Stomach (tissue), 8 donors: ENCODE measurements at regions not wholly inside any gene's neighbourhood (a gene's known extent, or its start where the extent isn't known, plus 50 kb on each side); places are given as distances from the start of the nearest gene placed in this dataset.

Experiments used
- DNase-seq, 2 donors: peaks; one replicate each; pipeline versions ENCODE4 v3.0.0 to v3.0.0-alpha.2; 2013 to 2019
- H3K27ac ChIP-seq, 5 donors: fragments of 200-600 bp in 4 of 5; sonication (generic) in 4 of 5; one replicate each; pipeline ENCODE4 v1.5.1; 2013 to 2019; ENCODE audit warnings: mild to moderate bottlenecking in 1 of 5, moderate library complexity in 1 of 5
- H3K27me3 ChIP-seq, 3 donors: fragments of 200-600 bp; sonication (generic); one replicate each; pipeline ENCODE4 v1.5.1; 2017 to 2019; ENCODE audit warnings: mixed run types in 1 of 3
- H3K36me3 ChIP-seq, 4 donors: fragments of 200-600 bp; sonication (generic); 1 replicate in 3 of 4; 2 replicates in 1 of 4; pipeline ENCODE4 v1.5.1; 2016 to 2019
- H3K4me1 ChIP-seq, 4 donors: fragments of 200-600 bp; sonication (generic); one replicate each; pipeline ENCODE4 v1.5.1; 2016 to 2019
- H3K4me3 ChIP-seq, 4 donors: fragments of 200-600 bp; sonication (generic) in 3 of 4; one replicate each; pipeline ENCODE4 v1.5.1; 2016 to 2019; ENCODE audit warnings: mild to moderate bottlenecking in 1 of 4
- H3K9me3 ChIP-seq, 4 donors: fragments of 200-600 bp; sonication (generic); one replicate each; pipeline ENCODE4 v1.5.1; 2016 to 2019
- CTCF ChIP-seq, 7 experiments: fragments of 450-650 bp in 4 of 7; fragments of 200-600 bp in 3 of 7; sonication (generic) in 3 of 7; IDR thresholded peaks; one replicate each; pipeline ENCODE4 v1.5.1; 2016 to 2019; ENCODE audit warnings: antibody characterized with exemption in 7 of 7, control low read depth in 2 of 7, mild to moderate bottlenecking in 1 of 7
- EP300 ChIP-seq: sonication (generic); formaldehyde crosslinking; IDR thresholded peaks from one replicate; pipeline ENCODE4 v1.6.1; 2017; ENCODE audit warnings: antibody characterized with exemption
- POLR2A ChIP-seq, 4 donors: fragments of 450-650 bp; IDR thresholded peaks; one replicate each; pipeline ENCODE4 v1.6.1; 2016; ENCODE audit warnings: antibody characterized with exemption in 4 of 4, control low read depth in 2 of 4, mild to moderate bottlenecking in 1 of 4, moderate library complexity in 1 of 4
- POLR2AphosphoS5 ChIP-seq, 3 donors: sonication (generic); formaldehyde crosslinking; IDR thresholded peaks; one replicate each; pipeline ENCODE4 v1.6.1; 2016; ENCODE audit warnings: antibody characterized with exemption in 3 of 3
- WGBS, 5 donors: extraction: QIAGEN DNeasy Blood & Tissue Kit in 3 of 5; methylation state at CpG; one replicate each; pipeline versions ENCODE4 v1.1.5 to v1.1.7; 2013 to 2018; 5-methylcytosine and 5-hydroxymethylcytosine counted together
- intact Hi-C: fragments of 100-400 bp; cut with DNase I; formaldehyde crosslinking; loops from one replicate; pipeline ENCODE4 v1.15.1; 2023; ENCODE audit warnings: low total_unique reads
- donor health status: healthy with polysubstance abuse.
- donor health status: Bipolar disorder and iron deficiency.
- donor health status: healthy.

DNA sequence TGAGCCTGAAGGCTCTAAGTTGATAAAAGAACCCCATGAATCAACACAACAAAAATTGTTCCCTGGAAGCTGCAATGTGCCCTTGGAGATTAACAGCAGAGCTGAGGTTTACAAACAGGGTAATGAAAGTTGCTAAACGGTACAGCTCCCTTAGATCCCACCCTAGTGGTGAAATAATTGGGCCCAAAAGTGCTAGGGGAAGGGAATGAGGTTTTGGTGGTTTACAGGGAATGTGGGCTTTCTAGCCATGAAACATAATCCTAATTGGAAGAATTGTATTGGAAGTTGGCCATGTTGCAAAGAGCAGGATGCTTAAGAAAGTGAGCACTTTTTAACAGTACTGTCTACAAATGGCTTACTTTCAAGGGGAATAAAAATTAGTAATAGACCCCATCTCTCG lies 180.2 kb upstream of the SMIM21 start:
- 42 to 62% (median 46%) methylated on average over 2 of the region's 2 CpGs for WGBS, 5 donors
- intact Hi-C loops: no loop called here
- no peaks in the 10 kb centered on the region for H3K9me3 ChIP-seq
- no peak overlapping the region for H3K27ac ChIP-seq
- no peak for DNase-seq
- H3K4me3 ChIP-seq: no peak overlapping the region
- no peak for TF ChIP-seq EP300
- TF ChIP-seq POLR2A (IDR thresholded peaks at IDR 0.05): no peak
- no peak for TF ChIP-seq POLR2AphosphoS5 (IDR thresholded peaks at IDR 0.05)
- no peak for TF ChIP-seq CTCF (IDR thresholded peaks at IDR 0.05)
- H3K36me3 ChIP-seq: no peaks in the 10 kb centered on the region
- H3K27me3 ChIP-seq: no peaks in the 10 kb centered on the region
- no peaks in the 10 kb centered on the region for H3K4me1 ChIP-seq

- no peaks in the 10 kb centered on the region for H3K36me3 ChIP-seq
- peaks cover 7 to 38% (median 29%) of the 10 kb centered on the region in 4 donors for H3K9me3 ChIP-seq
- H3K4me1 ChIP-seq: no peaks in the 10 kb centered on the region
- no peak overlapping the region for H3K27ac ChIP-seq
- no peaks in the 10 kb centered on the region for H3K27me3 ChIP-seq
- 91 to 97% (median 93%) methylated on average over 3 of the region's 3 CpGs for WGBS, 5 donors
- no peak for DNase-seq
- no peak overlapping the region for H3K4me3 ChIP-seq
- intact Hi-C loops: no loop called here
- no peak for TF ChIP-seq POLR2A (IDR thresholded peaks at IDR 0.05)
- no peak for TF ChIP-seq CTCF (IDR thresholded peaks at IDR 0.05)
- no peak for TF ChIP-seq EP300
- no peak for TF ChIP-seq POLR2AphosphoS5 (IDR thresholded peaks at IDR 0.05)
Observed at GRCh38 chr18:75592527-75592926, 165.0 kb upstream of the SMIM21 start.

DNA sequence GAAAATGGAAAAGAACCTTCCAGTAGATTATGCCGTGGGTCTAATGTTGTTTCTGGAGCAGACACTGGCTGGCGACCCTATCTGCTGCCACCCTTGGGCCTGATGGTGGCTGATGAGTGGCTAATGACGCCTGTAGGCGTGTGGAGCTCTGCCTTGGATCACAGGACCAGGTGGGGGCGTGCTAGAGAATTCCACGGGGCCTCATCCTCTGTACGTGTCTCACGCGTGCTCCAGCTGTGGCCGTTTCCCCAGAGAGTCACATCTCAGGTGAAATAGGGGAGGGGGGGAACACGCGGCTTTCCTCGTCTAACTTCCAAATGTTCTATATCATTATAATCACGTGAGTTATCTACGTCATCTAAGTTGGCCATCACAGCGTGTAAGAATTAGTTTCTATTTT lies 160.9 kb upstream of the SMIM21 start:
- H3K27me3 ChIP-seq: no peaks in the 10 kb centered on the region
- H3K9me3 ChIP-seq: peaks cover 2 to 21% (median 18%) of the 10 kb centered on the region in 4 donors
- H3K27ac ChIP-seq: no peak overlapping the region
- no peaks in the 10 kb centered on the region for H3K4me1 ChIP-seq
- H3K36me3 ChIP-seq: no peaks in the 10 kb centered on the region
- H3K4me3 ChIP-seq: no peak overlapping the region
- DNase-seq: no peak
- intact Hi-C loops: no loop called here
- no peak for TF ChIP-seq POLR2AphosphoS5 (IDR thresholded peaks at IDR 0.05)
- TF ChIP-seq POLR2A (IDR thresholded peaks at IDR 0.05): no peak
- TF ChIP-seq EP300: no peak
- TF ChIP-seq CTCF (IDR thresholded peaks at IDR 0.05): no peak
- 88 to 94% (median 90%) methylated on average over 16 of the region's 16 CpGs for WGBS, 5 donors

GRCh38 chr18:75587131-75587530 lies 159.6 kb upstream of the SMIM21 start:
- DNase-seq: no peak
- Histone ChIP-seq H3K27ac (no peak overlapping the region), H3K9me3 (peaks cover 0 to 9% (median 6%) of the 10 kb centered on the region in 4 donors), H3K4me3 (no peak overlapping the region), H3K36me3 (no peaks in the 10 kb centered on the region), H3K27me3 (no peaks in the 10 kb centered on the region), H3K4me1 (no peaks in the 10 kb centered on the region)
- WGBS, 5 donors: 66 to 85% (median 78%) methylated on average over 6 of the region's 6 CpGs
- intact Hi-C loops: no loop called here
- no peak for TF ChIP-seq EP300
- no peak for TF ChIP-seq POLR2A (IDR thresholded peaks at IDR 0.05)
- no peak for TF ChIP-seq CTCF (IDR thresholded peaks at IDR 0.05)
- TF ChIP-seq POLR2AphosphoS5 (IDR thresholded peaks at IDR 0.05): no peak
